OCI-M1 (cell line): ENCODE measurements at regions not wholly inside any gene's neighbourhood (a gene's known extent, or its start where the extent isn't known, plus 50 kb on each side); places are given as distances from the start of the nearest gene placed in this dataset.
A peak's percentile ranks its signal among the peaks of the same experiment; 100 is the strongest.
"Not testable (repeated sequence)": the region's sequence is repeated elsewhere in the genome, so short reads cannot be mapped to it uniquely, and the experiment has no call there.

Experiments
- DNase-seq: peaks from one replicate; lab custom pipeline; 2025; lab: John Stamatoyannopoulos, UW

- no peak for DNase-seq
Measured at GRCh38 chr1:242735323-242735722, 210.8 kb upstream of the PLD5 start.

GRCh38 chr1:242731446-242731845 is 206.9 kb upstream of the PLD5 start:
- DNase-seq: no peak

- DNase-seq: no peak
Measured at GRCh38 chr1:242728696-242729095, 204.2 kb upstream of the PLD5 start.

GRCh38 chr1:242723044-242723716 is 198.7 kb upstream of the PLD5 start:
- no peak for DNase-seq

- DNase-seq: no peak
Measured at GRCh38 chr1:242718967-242719366, 194.5 kb upstream of the PLD5 start.

GRCh38 chr1:242712248-242712647 is 187.8 kb upstream of the PLD5 start:
- no peak for DNase-seq

GRCh38 chr1:242710847-242711246 is 186.3 kb upstream of the PLD5 start:
- no peak for DNase-seq

GRCh38 chr1:242710286-242710685 is 185.8 kb upstream of the PLD5 start:
- DNase-seq: no peak

- peak; percentile 17 for DNase-seq
Measured at GRCh38 chr1:242703467-242703866, 179.0 kb upstream of the PLD5 start.

- no peak for DNase-seq
Measured at GRCh38 chr1:242692988-242693387, 168.5 kb upstream of the PLD5 start.

- no peak for DNase-seq
Measured at GRCh38 chr1:242691610-242691945, 167.1 kb upstream of the PLD5 start.

- DNase-seq: no peak
Measured at GRCh38 chr1:242690849-242691609, 166.5 kb upstream of the PLD5 start.

- DNase-seq: no peak
Measured at GRCh38 chr1:242689378-242689777, 164.9 kb upstream of the PLD5 start.

GRCh38 chr1:242674951-242675645 is 150.6 kb upstream of the PLD5 start:
- DNase-seq: no peak

- DNase-seq: no peak
Measured at GRCh38 chr1:242673652-242674051, 149.2 kb upstream of the PLD5 start.

- DNase-seq: not testable (repeated sequence)
Measured at GRCh38 chr1:242673165-242673564, 148.7 kb upstream of the PLD5 start.

- no peak for DNase-seq
Measured at GRCh38 chr1:242670019-242670418, 145.5 kb upstream of the PLD5 start.

- DNase-seq: no peak
Measured at GRCh38 chr1:242662886-242663285, 138.4 kb upstream of the PLD5 start.

GRCh38 chr1:242653772-242654171 is 129.3 kb upstream of the PLD5 start:
- DNase-seq: not testable (repeated sequence)

- peak; percentile 17 for DNase-seq
Measured at GRCh38 chr1:242651817-242652216, 127.3 kb upstream of the PLD5 start.

- no peak for DNase-seq
Measured at GRCh38 chr1:242641461-242641860, 117.0 kb upstream of the PLD5 start.

- DNase-seq: no peak
Measured at GRCh38 chr1:242639104-242639503, 114.6 kb upstream of the PLD5 start.

- no peak for DNase-seq
Measured at GRCh38 chr1:242634732-242635131, 110.2 kb upstream of the PLD5 start.
